Right lobe of liver (tissue), 6 donors: ENCODE measurements at regions not wholly inside any gene's neighbourhood (a gene's known extent, or its start where the extent isn't known, plus 50 kb on each side); places are given as distances from the start of the nearest gene placed in this dataset.

Source experiments
- ATAC-seq, 4 donors: fragments of 200-7000 bp; cut with Tn5 transposase; one replicate each; pipeline ENCODE4 v1.9.1; 2020; ENCODE audit warnings: mild to moderate bottlenecking in 4 of 4, moderate library complexity in 4 of 4
- DNase-seq, 3 donors: peaks; one replicate each; pipeline ENCODE4 v3.0.0-alpha.2; 2020
- H3K27ac ChIP-seq, 3 donors: fragments of 200-600 bp; one replicate each; pipeline ENCODE4 v1.8.0; 2022
- H3K27me3 ChIP-seq, 2 donors: fragments of 200-600 bp; one replicate each; pipeline ENCODE4 v1.8.0; 2022
- H3K36me3 ChIP-seq, 4 donors: fragments of 200-600 bp; sonication (generic) in 1 of 4; one replicate each; pipeline versions ENCODE4 v1.5.1 to v1.8.0; 2017 to 2022; ENCODE audit warnings: control low read depth in 1 of 4
- H3K4me1 ChIP-seq, 4 donors: fragments of 200-600 bp; sonication (generic) in 1 of 4; one replicate each; pipeline versions ENCODE4 v1.5.1 to v1.8.0; 2017 to 2022; ENCODE audit warnings: control low read depth in 1 of 4
- H3K4me3 ChIP-seq, 3 donors: fragments of 200-600 bp; one replicate each; pipeline ENCODE4 v1.8.0; 2022
- H3K9me3 ChIP-seq, 4 donors: fragments of 200-600 bp; sonication (generic) in 1 of 4; one replicate each; pipeline versions ENCODE4 v1.5.1 to v1.8.0; 2017 to 2022; ENCODE audit warnings: control low read depth in 1 of 4
- CTCF ChIP-seq, 4 donors: fragments of 200-600 bp in 3 of 4; fragments of 450-650 bp in 1 of 4; IDR thresholded peaks; one replicate each; pipeline versions ENCODE4 v1.5.1 to v1.8.0; 2016 to 2022; ENCODE audit warnings: antibody characterized with exemption in 4 of 4, mild to moderate bottlenecking in 2 of 4
- POLR2A ChIP-seq: fragments of 450-650 bp; IDR thresholded peaks from one replicate; pipeline ENCODE4 v1.6.1; 2017; ENCODE audit warnings: antibody characterized with exemption, mild to moderate bottlenecking
- WGBS: methylation state at CpG from one replicate; pipeline ENCODE4 v1.1.6; 2018; ENCODE audit warnings: low coverage, low lambda C conversion rate; ENCODE audit not compliant: insufficient coverage; ENCODE audit errors: missing lambda C conversion rate; 5-methylcytosine and 5-hydroxymethylcytosine counted together
- intact Hi-C, 2 donors: fragments of 100-400 bp; cut with DNase I; formaldehyde crosslinking; loops; one replicate each; pipeline versions ENCODE4 v1.11.2 to v1.14.1; 2022
- donor health status: DM: no; HTN: yes; CAD: no.
- donor health status: DM: no; HTN: no; CAD: no.
- donor health status: DM: no; HTN: no; CAD: no.
- donor health status: DM: no; HTN: yes; CAD: no.
- donor health status: DM: no; HTN: yes; CAD: no.

DNA sequence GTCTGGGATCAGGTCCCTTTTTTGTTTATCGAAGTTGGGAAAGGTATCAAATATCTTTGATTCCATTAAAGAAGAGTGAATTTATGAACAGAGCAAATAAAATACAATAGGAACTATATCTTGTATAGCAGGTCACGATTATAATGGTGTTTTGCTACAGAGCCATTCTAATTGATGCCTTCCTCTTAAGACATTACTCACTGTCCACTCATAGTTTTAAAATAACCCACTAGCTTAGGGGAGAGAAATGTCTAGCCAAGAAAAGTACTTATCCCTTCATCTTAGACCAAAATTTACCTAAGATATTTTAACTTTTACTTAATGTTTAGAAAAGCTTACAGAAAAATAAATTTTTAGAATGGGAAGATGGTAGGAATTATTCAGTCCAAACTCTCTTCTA lies 112.0 kb upstream of the PABPC4L start:
- Histone ChIP-seq H3K9me3 (no peaks in the 10 kb centered on the region), H3K27me3 (no peaks in the 10 kb centered on the region), H3K27ac (no peak overlapping the region), H3K36me3 (no peaks in the 10 kb centered on the region), H3K4me3 (no peak overlapping the region), H3K4me1 (no peaks in the 10 kb centered on the region)
- intact Hi-C loops: no loop called here
- ATAC-seq (no peak), DNase-seq (no peak)
- TF ChIP-seq POLR2A: no peak
- TF ChIP-seq CTCF (IDR thresholded peaks at IDR 0.05): no peak
- 40% methylated on average over 2 of the region's 2 CpGs for WGBS

DNA sequence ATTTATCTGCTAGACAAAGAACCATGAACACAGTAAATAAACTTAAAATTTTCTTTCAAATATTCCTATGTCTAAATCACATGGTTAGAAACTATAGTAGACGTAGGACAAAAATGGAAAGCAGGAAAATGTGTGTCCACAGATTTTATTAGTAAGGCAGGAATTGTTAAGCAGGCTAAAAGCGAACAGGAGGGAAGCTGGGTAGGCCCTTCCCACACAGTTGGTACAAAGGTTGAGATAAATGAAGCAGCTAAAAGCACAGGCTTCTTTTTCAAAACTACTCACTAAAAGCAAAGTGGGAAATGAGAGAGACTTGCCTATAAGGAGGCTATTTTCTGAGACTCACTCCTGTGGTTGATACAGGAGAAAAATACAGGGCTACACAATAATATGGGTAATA lies 108.1 kb upstream of the PABPC4L start:
- ATAC-seq: no peak
- intact Hi-C loops: no loop called here
- no peak for DNase-seq
- Histone ChIP-seq H3K36me3 (no peaks in the 10 kb centered on the region), H3K27me3 (no peaks in the 10 kb centered on the region), H3K4me1 (no peaks in the 10 kb centered on the region), H3K4me3 (no peak overlapping the region), H3K27ac (no peak overlapping the region), H3K9me3 (no peaks in the 10 kb centered on the region)
- TF ChIP-seq CTCF (IDR thresholded peaks at IDR 0.05) (no peak), POLR2A (no peak)
- 42% methylated on average over 2 of the region's 2 CpGs for WGBS

DNA sequence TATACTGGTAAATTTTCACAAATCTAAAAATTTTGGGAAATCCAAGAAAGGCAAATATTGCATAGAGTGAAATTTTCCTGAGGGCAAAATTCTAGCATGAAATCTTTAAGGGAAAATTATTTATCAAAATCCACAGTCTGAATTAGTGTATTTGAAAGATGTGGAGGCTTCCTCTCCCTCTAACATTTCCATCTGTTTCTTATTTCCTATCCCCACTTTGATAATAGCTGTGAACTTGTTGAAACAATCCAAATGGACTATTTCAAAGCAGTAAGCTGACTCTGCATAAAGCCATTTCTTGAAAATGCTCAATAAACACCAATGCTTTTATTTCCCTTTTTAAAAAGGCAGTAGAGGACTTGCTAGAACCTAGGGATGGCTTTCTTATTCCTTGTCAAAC lies 107.3 kb upstream of the PABPC4L start:
- Histone ChIP-seq H3K9me3 (no peaks in the 10 kb centered on the region), H3K4me1 (no peaks in the 10 kb centered on the region), H3K27ac (no peak overlapping the region), H3K4me3 (no peak overlapping the region), H3K27me3 (no peaks in the 10 kb centered on the region), H3K36me3 (no peaks in the 10 kb centered on the region)
- intact Hi-C loops: no loop called here
- TF ChIP-seq POLR2A (no peak), CTCF (IDR thresholded peaks at IDR 0.05) (no peak)
- DNase-seq (no peak), ATAC-seq (no peak)

DNA sequence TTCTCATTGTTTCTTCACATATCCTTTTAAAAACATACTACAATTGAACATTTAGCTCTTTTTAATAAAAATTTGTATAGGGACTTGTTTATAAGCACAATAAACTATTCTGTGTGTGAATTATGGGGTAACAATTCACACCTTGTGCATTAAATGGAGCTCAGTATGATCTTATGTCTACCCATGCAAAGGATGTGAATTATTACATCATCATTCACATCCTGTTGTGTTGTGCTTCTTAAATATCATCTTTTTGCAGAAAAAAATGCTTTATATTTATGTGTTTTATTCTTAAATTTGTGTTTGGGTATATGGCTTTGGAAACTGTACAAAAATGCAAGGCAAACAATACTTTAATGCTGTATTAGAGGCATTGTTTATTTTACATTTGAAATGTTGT lies 96.7 kb upstream of the PABPC4L start:
- Histone ChIP-seq H3K9me3 (no peaks in the 10 kb centered on the region), H3K27me3 (no peaks in the 10 kb centered on the region), H3K4me1 (no peaks in the 10 kb centered on the region), H3K27ac (no peak overlapping the region), H3K36me3 (no peaks in the 10 kb centered on the region), H3K4me3 (no peak overlapping the region)
- no peak for DNase-seq
- TF ChIP-seq CTCF (IDR thresholded peaks at IDR 0.05) (no peak), POLR2A (no peak)
- intact Hi-C loops: no loop called here
- ATAC-seq: no peak

DNA sequence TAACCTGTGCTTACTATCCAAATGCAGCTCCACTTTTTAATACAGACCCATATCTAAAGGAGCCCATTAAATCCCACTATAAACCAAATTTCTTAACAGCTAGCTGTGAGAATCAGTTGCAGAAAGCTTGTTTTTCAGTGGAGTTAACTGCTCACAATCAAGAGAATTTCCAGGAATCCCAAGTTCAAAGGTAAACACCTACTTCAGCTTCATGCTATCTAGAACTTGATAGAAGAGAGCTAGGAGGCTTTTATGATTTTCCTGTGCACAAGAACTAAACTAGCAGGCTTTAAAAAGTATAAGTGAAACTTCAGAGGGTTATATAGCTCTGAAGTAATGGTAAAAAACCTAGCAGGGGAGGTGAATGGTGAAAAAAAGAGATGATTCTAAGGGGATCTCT lies 96.2 kb upstream of the PABPC4L start:
- Histone ChIP-seq H3K4me3 (no peak overlapping the region), H3K27ac (no peak overlapping the region), H3K27me3 (no peaks in the 10 kb centered on the region), H3K9me3 (no peaks in the 10 kb centered on the region), H3K4me1 (no peaks in the 10 kb centered on the region), H3K36me3 (no peaks in the 10 kb centered on the region)
- ATAC-seq: no peak
- intact Hi-C loops: no loop called here
- TF ChIP-seq POLR2A (no peak), CTCF (IDR thresholded peaks at IDR 0.05) (no peak)
- DNase-seq: no peak
